ENCODE measurements at regions not wholly inside any gene's neighbourhood (a gene's known extent, or its start where the extent isn't known, plus 50 kb on each side); places are given as distances from the start of the nearest gene placed in this dataset.

DNA sequence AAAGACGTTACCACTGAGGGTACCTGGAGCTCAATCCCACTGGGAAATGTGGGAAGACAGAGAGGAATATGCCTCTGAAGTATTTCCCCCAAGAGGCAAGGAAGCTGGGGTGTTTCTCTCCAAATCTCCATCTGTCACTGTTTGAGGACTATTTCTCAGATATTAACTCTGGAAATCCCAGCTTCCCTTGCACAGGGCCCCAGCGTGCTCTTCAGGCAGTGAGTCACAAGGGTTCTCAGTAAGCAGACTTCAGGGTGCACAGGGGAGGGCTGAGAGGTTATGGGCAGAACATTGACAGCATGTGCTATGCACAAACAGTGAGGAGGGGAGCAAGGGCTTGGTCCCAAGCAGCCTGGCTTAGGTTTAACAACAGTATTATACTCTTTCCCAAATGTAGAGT, 60.9 kb upstream of the EED start:
- TF ChIP-seq POLR2A (IDR thresholded peaks at IDR 0.05) (no peak), EP300 (IDR thresholded peaks at IDR 0.05) (no peak), POLR2AphosphoS5 (IDR thresholded peaks at IDR 0.05) (no peak)
- TF ChIP-seq, protein P1, sequence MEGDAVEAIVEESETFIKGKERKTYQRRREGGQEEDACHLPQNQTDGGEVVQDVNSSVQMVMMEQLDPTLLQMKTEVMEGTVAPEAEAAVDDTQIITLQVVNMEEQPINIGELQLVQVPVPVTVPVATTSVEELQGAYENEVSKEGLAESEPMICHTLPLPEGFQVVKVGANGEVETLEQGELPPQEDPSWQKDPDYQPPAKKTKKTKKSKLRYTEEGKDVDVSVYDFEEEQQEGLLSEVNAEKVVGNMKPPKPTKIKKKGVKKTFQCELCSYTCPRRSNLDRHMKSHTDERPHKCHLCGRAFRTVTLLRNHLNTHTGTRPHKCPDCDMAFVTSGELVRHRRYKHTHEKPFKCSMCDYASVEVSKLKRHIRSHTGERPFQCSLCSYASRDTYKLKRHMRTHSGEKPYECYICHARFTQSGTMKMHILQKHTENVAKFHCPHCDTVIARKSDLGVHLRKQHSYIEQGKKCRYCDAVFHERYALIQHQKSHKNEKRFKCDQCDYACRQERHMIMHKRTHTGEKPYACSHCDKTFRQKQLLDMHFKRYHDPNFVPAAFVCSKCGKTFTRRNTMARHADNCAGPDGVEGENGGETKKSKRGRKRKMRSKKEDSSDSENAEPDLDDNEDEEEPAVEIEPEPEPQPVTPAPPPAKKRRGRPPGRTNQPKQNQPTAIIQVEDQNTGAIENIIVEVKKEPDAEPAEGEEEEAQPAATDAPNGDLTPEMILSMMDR (IDR thresholded peaks at IDR 0.05), result no peak

Data from upper lobe of left lung (tissue), 4 donors.